ENCODE measurements at regions not wholly inside any gene's neighbourhood (a gene's known extent, or its start where the extent isn't known, plus 50 kb on each side); places are given as distances from the start of the nearest gene placed in this dataset.

DNA sequence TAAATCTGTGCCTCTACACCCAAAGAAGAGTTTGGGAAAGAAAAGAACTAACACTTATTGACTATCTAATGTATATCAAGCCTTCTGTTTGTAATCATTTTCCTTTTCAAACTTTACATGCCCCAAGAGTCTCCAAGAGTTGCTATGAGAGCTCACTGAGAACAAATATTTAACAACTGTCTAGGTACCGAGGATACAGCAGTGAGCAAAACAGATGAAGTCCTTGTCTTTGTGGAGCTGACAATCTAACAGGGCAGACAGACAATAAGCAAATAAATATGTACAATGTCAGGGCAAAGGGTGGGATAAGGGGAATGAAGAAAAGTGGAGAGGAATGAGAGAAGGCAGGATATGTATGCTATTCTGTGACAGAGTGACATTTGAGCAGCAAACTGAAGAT lies 64.8 kb upstream of the KSR1 start:
- no peak for DNase-seq (ENCODE audit: low read depth)

GRCh38 chr17:27396045-27396444 lies 60.2 kb upstream of the KSR1 start:
- DNase-seq (ENCODE audit: low read depth): no peak

GRCh38 chr17:27396941-27397340 lies 59.3 kb upstream of the KSR1 start:
- DNase-seq (ENCODE audit: low read depth): no peak

DNA sequence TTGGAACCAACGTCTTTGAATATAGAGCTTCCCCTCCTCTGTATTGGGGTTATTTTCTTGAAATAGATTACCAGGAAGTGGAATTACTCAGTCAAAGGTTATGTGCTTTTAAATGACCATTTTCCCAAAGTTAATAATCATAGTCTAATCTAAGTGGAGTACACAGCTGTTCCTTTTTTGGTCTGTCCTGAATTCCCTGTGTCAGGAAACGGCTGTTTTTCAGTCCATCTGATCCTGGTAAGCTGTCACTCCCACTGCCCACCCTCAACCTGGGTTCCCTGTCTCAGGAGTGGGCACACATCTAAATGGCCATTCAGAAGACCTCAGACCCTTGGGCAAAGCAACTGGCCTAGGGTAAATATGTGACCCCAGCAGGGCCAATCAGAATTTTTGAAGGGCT lies 57.6 kb upstream of the KSR1 start:
- no peak for DNase-seq (ENCODE audit: low read depth)

- no peak for DNase-seq (ENCODE audit: low read depth)
Measured at GRCh38 chr17:27400991-27401390, 55.3 kb upstream of the KSR1 start.

GRCh38 chr17:27402943-27403342 lies 53.3 kb upstream of the KSR1 start:
- DNase-seq (ENCODE audit: low read depth): no peak

DNA sequence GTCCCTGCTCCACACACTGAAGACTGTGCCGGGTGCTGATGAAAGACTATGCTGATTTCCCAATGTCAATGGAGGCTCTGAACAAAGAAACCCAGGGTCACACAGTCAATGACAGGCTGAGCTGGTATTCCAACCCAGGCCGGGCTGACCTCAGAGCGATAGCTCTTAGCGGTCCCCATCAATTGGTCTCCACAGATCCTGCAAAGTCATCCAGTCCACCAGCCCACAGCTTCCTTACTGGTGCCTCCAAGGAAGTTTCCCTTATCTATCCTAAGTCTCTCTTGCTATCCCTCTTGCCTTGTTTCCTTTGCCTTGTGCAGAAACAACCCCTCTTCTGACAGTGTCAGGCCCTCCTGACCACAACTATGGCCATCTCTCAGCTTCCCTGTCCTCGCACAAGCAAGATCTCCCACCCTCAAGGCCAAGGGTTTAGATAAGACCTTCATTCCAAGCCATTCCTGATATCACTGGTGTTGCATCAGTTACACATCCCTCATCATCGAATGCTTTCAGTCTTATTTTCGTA lies 52.7 kb upstream of the KSR1 start:
- no peak for DNase-seq (ENCODE audit: low read depth)

DNA sequence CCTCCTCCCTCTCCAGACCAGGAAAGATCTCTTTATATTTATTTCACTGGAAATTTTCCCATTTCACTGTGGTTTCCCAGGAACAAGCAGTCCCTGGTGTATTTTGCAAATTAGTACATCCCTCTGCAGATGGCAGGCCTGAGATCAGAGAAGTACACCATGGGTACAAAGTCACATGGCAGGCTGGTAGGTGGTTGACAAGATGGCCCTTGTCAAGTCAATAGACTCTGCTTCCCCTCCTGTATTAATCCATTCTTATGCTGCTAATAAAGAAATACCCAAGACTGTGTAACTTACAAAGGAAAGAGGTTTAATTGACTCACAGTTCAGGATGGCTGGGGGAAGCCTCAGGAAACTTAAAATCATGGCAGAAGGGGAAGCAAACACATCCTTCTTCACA lies 51.6 kb upstream of the KSR1 start:
- DNase-seq (ENCODE audit: low read depth): no peak

Measured in stimulated activated CD8-positive, alpha-beta memory T cell treated with anti-CD3 and anti-CD28 coated beads, Interleukin-7, amount 100 ng/mL, for 24 hours (primary cell).